AG10803 (cell line): ENCODE measurements at regions not wholly inside any gene's neighbourhood (a gene's known extent, or its start where the extent isn't known, plus 50 kb on each side); places are given as distances from the start of the nearest gene placed in this dataset.

ENCODE experiments used
- DNase-seq: peaks from one replicate; pipeline ENCODE4 v3.0.0; 2010; ENCODE audit warnings: low read depth
- H3K4me3 ChIP-seq: 2 replicates; pipeline ENCODE4 v1.5.1; 2011; ENCODE audit warnings: mild to moderate bottlenecking, low read length, control low read depth
- CTCF ChIP-seq: conservative IDR thresholded peaks from 2 replicates; pipeline ENCODE4 v1.5.1; 2011; ENCODE audit warnings: mild to moderate bottlenecking, low read length, control low read depth, inconsistent platforms

- no peak for TF ChIP-seq CTCF
- DNase-seq: no peak
- H3K4me3 ChIP-seq: no peak overlapping the region
Observed at GRCh38 chr10:44831581-44831980, 79.6 kb upstream of the TMEM72 start.

GRCh38 chr10:44832595-44833390, 78.3 kb upstream of the TMEM72 start:
- no peak for TF ChIP-seq CTCF
- DNase-seq: peak; percentile 34
- H3K4me3 ChIP-seq: no peak overlapping the region

- no peak overlapping the region for H3K4me3 ChIP-seq
- no peak for DNase-seq
- TF ChIP-seq CTCF: no peak
Observed at GRCh38 chr10:44834131-44834530, 77.0 kb upstream of the TMEM72 start.

GRCh38 chr10:44835300-44835699, 75.8 kb upstream of the TMEM72 start:
- DNase-seq: no peak
- H3K4me3 ChIP-seq: no peak overlapping the region
- no peak for TF ChIP-seq CTCF

GRCh38 chr10:44843484-44843883, 67.7 kb upstream of the TMEM72 start:
- DNase-seq: no peak
- no peak overlapping the region for H3K4me3 ChIP-seq
- TF ChIP-seq CTCF: no peak

- no peak for DNase-seq
- H3K4me3 ChIP-seq: no peak overlapping the region
- TF ChIP-seq CTCF: no peak
Observed at GRCh38 chr10:44845361-44846175, 65.6 kb upstream of the TMEM72 start.

GRCh38 chr10:44847110-44847509, 64.0 kb upstream of the TMEM72 start:
- no peak overlapping the region for H3K4me3 ChIP-seq
- no peak for DNase-seq
- TF ChIP-seq CTCF: no peak
